ENCODE measurements at regions not wholly inside any gene's neighbourhood (a gene's known extent, or its start where the extent isn't known, plus 50 kb on each side); places are given as distances from the start of the nearest gene placed in this dataset.

DNA sequence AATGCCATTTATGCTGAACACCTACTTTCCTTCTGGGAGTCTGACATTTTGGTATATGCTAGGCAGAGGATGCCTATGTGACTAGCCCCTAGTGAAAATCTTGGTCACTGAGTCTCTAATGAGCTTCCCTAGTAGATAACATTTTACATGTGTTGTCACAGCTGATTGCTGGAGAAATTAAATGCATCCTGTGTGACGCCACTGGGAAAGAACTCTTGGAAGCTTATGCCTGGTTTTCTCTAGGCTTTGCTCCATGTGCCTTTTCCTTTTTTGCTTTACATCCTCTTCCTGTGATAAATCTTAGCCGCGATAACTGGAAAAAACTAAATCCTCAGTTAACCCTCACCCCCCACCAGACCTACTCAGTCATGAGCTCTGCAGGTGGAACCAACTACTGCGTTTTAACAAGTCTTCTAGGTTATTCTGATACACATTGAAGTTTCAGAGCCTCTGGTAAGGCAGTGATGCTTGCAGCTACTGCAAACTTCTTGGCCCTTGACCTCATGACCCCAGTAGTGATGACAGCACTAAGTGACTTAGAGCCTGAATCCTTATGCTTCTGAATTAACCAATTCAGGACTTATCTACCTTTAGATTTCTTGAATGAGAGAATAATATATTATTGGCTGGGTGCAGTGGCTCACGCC lies 292.4 kb upstream of the SOX14 start:
- Mint-ChIP-seq H3K27me3 (no peaks in the 10 kb centered on the region), H3K36me3 (ENCODE audit: insufficient read depth) (no peaks in the 10 kb centered on the region), H3K27ac (no peak overlapping the region), H3K9me3 (peaks cover 4 to 5% of the 10 kb centered on the region in 2 donors), H3K4me1 (ENCODE audit: low read depth in 2 of 2) (no peaks in the 10 kb centered on the region), H3K4me3 (no peak overlapping the region)
- ATAC-seq (replicated peaks) (no peak), DNase-seq (no peak)

DNA sequence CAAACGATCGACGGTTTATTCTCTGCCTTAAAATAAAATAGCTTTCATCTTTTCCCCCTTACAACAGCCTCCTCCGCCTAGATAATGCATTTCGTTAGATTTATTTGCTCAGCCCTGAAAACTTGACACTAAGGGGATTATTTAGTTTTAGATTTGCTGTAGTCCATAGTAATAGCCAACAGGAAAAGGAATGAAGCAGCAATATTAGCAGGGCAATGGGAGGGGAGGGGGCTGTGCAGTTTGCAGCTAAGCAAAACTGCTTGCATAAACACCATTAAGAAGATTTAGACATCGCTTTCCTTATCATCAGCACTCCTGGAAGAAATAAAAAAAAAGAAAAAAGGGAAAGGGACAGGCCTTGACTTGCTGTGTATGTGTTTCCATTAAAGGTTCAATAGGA lies 286.5 kb upstream of the SOX14 start:
- no peak overlapping the region for H3K4me3 Mint-ChIP-seq
- no peak for DNase-seq
- no peak for ATAC-seq (replicated peaks)
- H3K27ac Mint-ChIP-seq, result no peak overlapping the region
- H3K27me3 Mint-ChIP-seq, result no peaks in the 10 kb centered on the region
- no peaks in the 10 kb centered on the region for H3K4me1 Mint-ChIP-seq (ENCODE audit: low read depth in 2 of 2)
- H3K36me3 Mint-ChIP-seq (ENCODE audit: insufficient read depth), result no peaks in the 10 kb centered on the region
- H3K9me3 Mint-ChIP-seq, result peaks cover 4 to 5% of the 10 kb centered on the region in 2 donors

DNA sequence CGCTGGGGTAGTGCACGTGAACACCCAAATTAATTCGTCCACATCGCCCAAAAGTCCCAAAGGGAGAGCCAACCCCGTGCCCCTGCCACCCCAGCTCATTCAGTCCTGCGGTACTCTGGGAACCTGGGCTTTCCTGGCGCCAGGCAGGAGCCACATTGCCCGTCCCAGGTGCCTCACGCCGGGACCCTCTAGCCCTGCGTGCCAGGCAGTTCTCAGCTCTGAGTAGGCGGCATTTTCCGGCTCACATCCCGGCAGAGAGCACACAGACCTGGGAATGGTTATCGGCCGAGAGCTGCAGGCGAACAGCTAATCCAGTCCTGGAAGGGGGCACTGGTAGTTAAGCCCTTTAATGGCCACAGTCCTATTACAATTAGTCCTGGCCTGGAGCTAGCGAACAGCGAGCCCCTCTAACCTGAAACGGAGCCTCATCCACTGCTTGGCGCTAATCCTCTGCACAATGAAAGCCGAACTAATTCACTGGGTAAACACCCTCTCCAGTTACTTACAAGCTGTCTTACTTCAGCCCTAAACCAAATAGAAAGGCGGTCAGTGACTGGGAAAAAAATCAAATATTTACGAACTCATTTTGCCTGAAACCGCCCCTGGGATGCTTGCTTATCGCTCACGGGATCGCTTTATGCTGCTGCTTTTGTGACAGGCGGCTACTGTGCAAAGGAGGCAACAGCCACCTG lies 254.6 kb upstream of the SOX14 start:
- H3K27me3 Mint-ChIP-seq, result no peaks in the 10 kb centered on the region
- ATAC-seq (replicated peaks) (no peak), DNase-seq (no peak)
- peaks cover 5 to 7% of the 10 kb centered on the region in 2 donors for H3K9me3 Mint-ChIP-seq
- no peak overlapping the region for H3K4me3 Mint-ChIP-seq
- H3K4me1 Mint-ChIP-seq (ENCODE audit: low read depth in 2 of 2), result no peaks in the 10 kb centered on the region
- no peaks in the 10 kb centered on the region for H3K36me3 Mint-ChIP-seq (ENCODE audit: insufficient read depth)
- no peak overlapping the region for H3K27ac Mint-ChIP-seq

DNA sequence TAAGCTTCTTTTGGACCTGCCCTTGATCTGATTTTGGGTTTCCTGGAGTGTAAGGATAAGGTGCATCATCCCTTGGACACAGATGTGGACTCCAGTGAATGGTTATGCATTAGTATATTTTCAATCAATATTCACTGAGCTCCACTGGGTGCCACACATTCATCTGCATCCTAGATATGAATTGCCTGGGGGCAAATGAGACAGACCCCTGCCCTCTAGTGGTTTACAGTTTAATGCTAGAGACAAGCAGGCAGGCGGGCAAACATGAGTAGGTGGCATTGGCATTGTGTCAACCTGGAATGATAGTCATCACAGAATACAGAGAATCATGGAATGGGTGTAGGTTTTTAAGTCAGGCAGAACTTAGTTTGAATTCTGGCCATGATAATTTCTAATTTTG lies 252.5 kb upstream of the SOX14 start:
- ATAC-seq (replicated peaks) (no peak), DNase-seq (no peak)
- no peaks in the 10 kb centered on the region for H3K4me1 Mint-ChIP-seq (ENCODE audit: low read depth in 2 of 2)
- H3K4me3 Mint-ChIP-seq, result no peak overlapping the region
- H3K27ac Mint-ChIP-seq, result no peak overlapping the region
- no peaks in the 10 kb centered on the region for H3K36me3 Mint-ChIP-seq (ENCODE audit: insufficient read depth)
- no peaks in the 10 kb centered on the region for H3K27me3 Mint-ChIP-seq
- peaks cover 5 to 10% of the 10 kb centered on the region in 2 donors for H3K9me3 Mint-ChIP-seq

DNA sequence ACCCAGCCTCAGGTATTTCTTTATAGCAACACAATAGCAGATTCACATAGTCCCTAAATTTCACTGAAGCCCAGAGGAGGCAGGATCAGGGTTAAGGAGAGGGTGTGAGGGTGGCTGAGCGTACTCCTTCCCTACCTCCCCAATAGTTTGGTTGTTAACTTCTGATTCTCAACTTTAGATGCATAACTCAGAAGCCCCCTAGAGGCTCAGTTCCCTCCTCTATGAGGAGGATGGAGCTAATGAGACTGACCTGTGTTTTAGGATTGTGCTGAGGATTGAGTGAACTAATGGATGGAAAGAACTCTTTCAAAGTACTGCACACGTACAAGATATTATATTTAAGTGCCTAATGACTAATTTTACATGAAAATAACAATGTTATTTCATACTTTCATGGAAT lies 249.3 kb upstream of the SOX14 start:
- Mint-ChIP-seq H3K4me3 (no peak overlapping the region), H3K27ac (no peak overlapping the region), H3K9me3 (peaks cover 15 to 23% of the 10 kb centered on the region in 2 donors), H3K36me3 (ENCODE audit: insufficient read depth) (no peaks in the 10 kb centered on the region), H3K4me1 (ENCODE audit: low read depth in 2 of 2) (no peaks in the 10 kb centered on the region), H3K27me3 (no peaks in the 10 kb centered on the region)
- ATAC-seq (replicated peaks) (no peak), DNase-seq (no peak)

DNA sequence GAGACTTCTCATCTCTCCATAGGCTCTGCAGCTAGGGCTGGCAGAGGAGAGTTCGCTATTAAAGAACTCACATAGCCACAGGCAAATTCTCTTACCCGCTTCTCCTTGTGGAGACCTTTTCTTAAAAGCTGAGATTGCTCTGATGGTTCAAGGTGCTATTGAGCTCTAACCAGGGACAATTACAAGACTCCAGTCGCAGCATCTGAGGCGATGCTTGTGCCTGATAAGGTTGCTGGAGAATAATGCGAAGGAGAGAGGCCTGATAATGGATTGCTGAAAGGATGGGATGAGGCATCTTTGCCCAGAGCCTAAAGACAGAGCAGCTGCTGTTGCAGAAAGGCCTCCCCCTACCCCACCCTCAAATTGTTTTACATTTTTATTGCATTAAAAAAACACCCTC lies 244.5 kb upstream of the SOX14 start:
- no peaks in the 10 kb centered on the region for H3K4me1 Mint-ChIP-seq (ENCODE audit: low read depth in 2 of 2)
- ATAC-seq (replicated peaks), result no peak

DNA sequence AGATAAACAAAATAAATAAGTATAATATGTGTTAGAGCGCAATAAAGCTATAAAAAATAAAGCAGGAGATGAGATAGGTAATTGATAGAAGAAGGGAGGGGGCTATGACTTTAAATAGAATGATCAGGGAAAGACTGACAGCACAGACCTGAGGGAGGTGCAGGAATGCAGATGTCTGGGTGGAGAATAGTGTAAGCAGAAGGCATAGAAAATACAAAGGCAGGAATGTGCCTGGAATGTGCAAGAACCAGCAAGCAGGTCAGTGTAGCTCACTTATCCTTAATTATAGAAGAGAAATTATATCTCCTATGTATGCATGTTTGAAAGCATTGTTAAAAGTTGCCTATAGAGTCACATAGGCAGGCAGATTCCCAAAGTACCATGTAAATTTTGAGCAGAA lies 239.4 kb upstream of the SOX14 start:
- H3K4me3 Mint-ChIP-seq, result no peak overlapping the region
- no peak for ATAC-seq (replicated peaks)
- no peaks in the 10 kb centered on the region for H3K36me3 Mint-ChIP-seq (ENCODE audit: insufficient read depth)
- DNase-seq, result no peak
- peaks cover 7 to 11% of the 10 kb centered on the region in 2 donors for H3K9me3 Mint-ChIP-seq
- H3K27ac Mint-ChIP-seq, result no peak overlapping the region
- no peaks in the 10 kb centered on the region for H3K27me3 Mint-ChIP-seq
- H3K4me1 Mint-ChIP-seq (ENCODE audit: low read depth in 2 of 2), result no peaks in the 10 kb centered on the region

More for the DNA sequence above, 244.5 kb upstream of the SOX14 start:
- H3K27me3 Mint-ChIP-seq, result no peaks in the 10 kb centered on the region
- H3K4me3 Mint-ChIP-seq, result no peak overlapping the region
- no peaks in the 10 kb centered on the region for H3K36me3 Mint-ChIP-seq (ENCODE audit: insufficient read depth)
- H3K9me3 Mint-ChIP-seq, result peaks cover 13 to 16% of the 10 kb centered on the region in 2 donors
- no peak overlapping the region for H3K27ac Mint-ChIP-seq
- DNase-seq, result no peak

DNA sequence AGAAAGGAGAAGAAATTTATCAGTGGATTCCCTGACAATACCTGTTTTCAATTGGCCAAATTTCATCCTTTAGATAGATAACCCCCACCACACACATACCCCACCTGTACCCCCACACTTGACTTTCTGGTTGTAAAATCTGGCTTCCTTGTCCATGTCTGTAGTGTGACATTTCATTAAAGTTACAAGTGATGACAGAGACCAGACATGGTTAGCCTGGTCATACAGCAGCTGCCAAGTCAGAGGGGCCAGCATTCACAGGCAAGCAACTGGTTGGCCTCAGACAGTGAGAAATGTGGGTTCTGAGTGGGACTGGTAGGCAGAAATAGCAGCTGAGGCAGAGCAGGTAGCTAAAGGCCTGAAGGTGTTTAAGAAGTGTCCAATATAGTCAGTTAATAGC lies 238.6 kb upstream of the SOX14 start:
- Mint-ChIP-seq H3K36me3 (ENCODE audit: insufficient read depth) (no peaks in the 10 kb centered on the region), H3K27me3 (no peaks in the 10 kb centered on the region), H3K27ac (no peak overlapping the region), H3K4me1 (ENCODE audit: low read depth in 2 of 2) (no peaks in the 10 kb centered on the region), H3K9me3 (peaks cover 7 to 13% of the 10 kb centered on the region in 2 donors), H3K4me3 (no peak overlapping the region)
- ATAC-seq (replicated peaks) (no peak), DNase-seq (no peak)

DNA sequence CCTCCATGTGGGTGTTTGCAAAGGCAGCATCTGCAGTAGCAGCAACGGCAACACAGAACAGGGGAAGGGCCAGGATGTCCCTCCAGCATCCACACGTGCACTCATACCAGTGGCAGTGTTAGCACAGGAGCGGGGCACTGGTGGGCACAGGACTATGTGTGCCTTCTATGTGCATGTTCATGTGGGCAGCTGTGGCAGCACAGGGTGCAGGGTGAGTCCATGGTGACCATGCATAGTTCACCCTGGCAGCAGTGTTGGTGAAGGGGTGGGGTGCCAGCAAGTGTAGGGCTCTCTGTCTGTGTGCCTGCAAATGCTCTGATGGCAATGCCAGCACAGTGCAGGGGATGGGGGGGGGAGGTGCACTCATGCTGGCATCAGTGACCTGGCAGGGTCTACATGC lies 222.1 kb upstream of the SOX14 start:
- Mint-ChIP-seq H3K27ac (no peak overlapping the region), H3K4me1 (ENCODE audit: low read depth in 2 of 2) (no peaks in the 10 kb centered on the region), H3K9me3 (peaks cover 13 to 27% of the 10 kb centered on the region in 2 donors), H3K36me3 (ENCODE audit: insufficient read depth) (no peaks in the 10 kb centered on the region), H3K27me3 (no peaks in the 10 kb centered on the region), H3K4me3 (no peak overlapping the region)
- ATAC-seq (replicated peaks) (no peak), DNase-seq (no peak)

DNA sequence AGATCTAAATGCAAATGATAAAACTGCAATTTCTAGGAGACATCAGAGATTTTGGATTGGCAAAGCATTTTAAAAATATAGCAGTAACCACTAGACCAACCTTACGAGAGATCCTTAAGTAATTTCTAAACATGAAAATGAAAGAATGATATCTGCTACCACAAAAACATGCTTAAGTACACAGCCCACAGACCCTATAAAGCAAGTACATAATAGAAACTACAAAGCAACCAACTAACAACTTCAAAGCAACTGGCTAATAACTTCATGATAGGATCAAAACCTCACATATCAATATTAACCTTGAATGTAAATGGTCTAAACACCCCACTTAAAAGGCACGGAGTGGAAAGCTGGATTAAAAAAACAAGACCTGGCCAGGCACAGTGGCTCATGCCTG lies 209.9 kb upstream of the SOX14 start:
- ATAC-seq (replicated peaks) (no peak), DNase-seq (no peak)
- no peaks in the 10 kb centered on the region for H3K36me3 Mint-ChIP-seq (ENCODE audit: insufficient read depth)
- peaks cover 0 to 7% of the 10 kb centered on the region in 2 donors for H3K9me3 Mint-ChIP-seq
- H3K27ac Mint-ChIP-seq, result no peak overlapping the region
- H3K27me3 Mint-ChIP-seq, result no peaks in the 10 kb centered on the region
- no peaks in the 10 kb centered on the region for H3K4me1 Mint-ChIP-seq (ENCODE audit: low read depth in 2 of 2)
- no peak overlapping the region for H3K4me3 Mint-ChIP-seq

DNA sequence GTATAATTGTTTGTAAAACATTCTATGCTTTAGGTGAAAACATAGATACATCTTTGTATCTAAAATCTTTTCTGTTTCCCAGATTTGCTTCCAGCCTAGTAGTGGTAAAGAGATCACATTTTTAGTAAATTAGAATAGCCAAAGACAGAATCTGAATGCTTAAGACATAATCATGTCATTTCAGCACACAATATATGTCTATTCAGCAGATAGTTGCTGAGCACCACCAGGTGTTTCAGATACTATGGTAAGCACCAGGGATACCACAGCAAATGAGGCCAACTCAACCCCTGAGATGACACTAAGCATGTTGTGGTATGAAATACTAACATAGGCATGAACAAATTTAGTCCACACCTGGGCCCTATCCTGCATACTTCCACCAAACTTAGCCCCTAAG lies 195.2 kb upstream of the SOX14 start:
- Mint-ChIP-seq H3K27me3 (no peaks in the 10 kb centered on the region), H3K4me1 (ENCODE audit: low read depth in 2 of 2) (no peaks in the 10 kb centered on the region), H3K4me3 (no peak overlapping the region), H3K9me3 (peaks cover 7 to 8% of the 10 kb centered on the region in 2 donors), H3K36me3 (ENCODE audit: insufficient read depth) (no peaks in the 10 kb centered on the region), H3K27ac (no peak overlapping the region)
- ATAC-seq (replicated peaks) (no peak), DNase-seq (no peak)

DNA sequence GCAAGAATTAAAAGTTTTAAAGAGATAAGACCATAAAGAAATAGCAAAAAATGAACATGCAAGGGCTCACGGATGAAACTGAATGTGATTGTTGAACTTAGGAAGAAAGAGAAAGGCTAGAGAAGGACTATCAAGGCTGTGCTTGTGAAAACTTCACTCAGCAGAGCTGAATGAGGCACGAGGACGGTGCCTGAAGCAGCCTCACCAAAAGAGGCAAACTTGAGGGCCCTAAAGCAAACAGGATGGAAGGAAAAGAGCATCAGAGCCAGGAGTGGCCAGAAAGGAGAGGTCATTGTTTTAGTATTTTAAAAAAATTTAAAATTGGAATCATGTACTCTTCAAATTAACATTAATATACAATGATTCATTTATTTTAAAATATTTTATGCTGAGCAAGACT lies 191.2 kb upstream of the SOX14 start:
- no peaks in the 10 kb centered on the region for H3K36me3 Mint-ChIP-seq (ENCODE audit: insufficient read depth)
- H3K4me1 Mint-ChIP-seq (ENCODE audit: low read depth in 2 of 2), result no peaks in the 10 kb centered on the region

DNA sequence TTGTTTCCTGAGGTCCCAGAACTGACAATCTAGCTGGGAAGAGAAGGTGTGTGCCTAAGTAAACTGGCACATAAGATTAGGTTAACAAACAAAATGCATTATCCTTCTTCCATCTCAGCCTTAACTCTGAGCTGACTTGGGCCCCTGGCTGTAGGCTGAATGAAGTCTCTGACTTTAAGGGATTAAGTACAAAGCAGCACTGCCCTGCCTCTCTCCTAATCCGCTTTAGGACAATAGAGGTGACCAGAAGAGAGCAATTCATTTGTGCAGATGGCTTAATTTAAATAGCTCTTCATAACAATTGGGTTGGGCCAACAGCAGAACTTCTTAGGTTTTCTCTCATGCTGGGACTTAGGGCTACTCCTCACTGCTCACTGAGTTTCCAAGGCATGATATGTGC lies 181.6 kb upstream of the SOX14 start:
- Mint-ChIP-seq H3K4me1 (ENCODE audit: low read depth in 2 of 2) (no peaks in the 10 kb centered on the region), H3K9me3 (peaks cover 16 to 21% of the 10 kb centered on the region in 2 donors), H3K4me3 (no peak overlapping the region), H3K27ac (no peak overlapping the region), H3K27me3 (no peaks in the 10 kb centered on the region), H3K36me3 (ENCODE audit: insufficient read depth) (no peaks in the 10 kb centered on the region)
- DNase-seq (no peak), ATAC-seq (replicated peaks) (no peak)

More for the DNA sequence above, 191.2 kb upstream of the SOX14 start:
- Mint-ChIP-seq H3K4me3 (no peak overlapping the region), H3K27me3 (no peaks in the 10 kb centered on the region), H3K9me3 (peaks cover 4 to 8% of the 10 kb centered on the region in 2 donors), H3K27ac (no peak overlapping the region)
- ATAC-seq (replicated peaks) (no peak), DNase-seq (no peak)

DNA sequence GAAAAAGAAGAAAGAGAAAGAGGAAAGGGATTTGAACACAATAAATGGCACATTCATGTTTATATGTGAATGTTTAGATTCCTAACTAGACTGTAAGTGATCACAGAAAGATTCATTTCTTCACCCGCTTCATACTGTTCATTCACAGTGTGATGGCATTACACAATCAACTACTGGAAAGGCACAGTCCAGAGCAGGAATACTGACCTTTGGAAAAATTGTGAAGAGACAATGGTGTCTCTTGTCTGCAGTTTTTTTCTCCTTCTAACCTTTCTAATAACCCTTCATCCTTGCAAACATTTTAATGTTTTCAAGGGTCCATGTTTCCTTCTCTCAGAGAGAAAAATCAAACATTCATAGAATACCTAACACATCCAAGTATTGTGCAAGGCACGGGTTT lies 180.9 kb upstream of the SOX14 start:
- H3K27me3 Mint-ChIP-seq, result no peaks in the 10 kb centered on the region
- DNase-seq (no peak), ATAC-seq (replicated peaks) (no peak)
- H3K36me3 Mint-ChIP-seq (ENCODE audit: insufficient read depth), result no peaks in the 10 kb centered on the region
- H3K27ac Mint-ChIP-seq, result no peak overlapping the region
- no peak overlapping the region for H3K4me3 Mint-ChIP-seq
- no peaks in the 10 kb centered on the region for H3K4me1 Mint-ChIP-seq (ENCODE audit: low read depth in 2 of 2)
- H3K9me3 Mint-ChIP-seq, result peaks cover 16 to 21% of the 10 kb centered on the region in 2 donors

Data from effector memory CD8-positive, alpha-beta T cell (primary cell).